ENCODE measurements at regions not wholly inside any gene's neighbourhood (a gene's known extent, or its start where the extent isn't known, plus 50 kb on each side); places are given as distances from the start of the nearest gene placed in this dataset.

GRCh38 chr13:37491661-37492060 lies 106.9 kb downstream of the POSTN start:
- no peak for TF ChIP-seq USF1 (IDR thresholded peaks at IDR 0.05)
- no peak for TF ChIP-seq REST (IDR thresholded peaks at IDR 0.05; ENCODE audit: low read depth)
- TF ChIP-seq NFIC (IDR thresholded peaks at IDR 0.05): no peak
- TF ChIP-seq FOXM1 (IDR thresholded peaks at IDR 0.05; ENCODE audit: borderline replicate concordance, low read depth): no peak
- no peak for TF ChIP-seq TAF1 (IDR thresholded peaks at IDR 0.05; ENCODE audit: low read depth)
- TF ChIP-seq MAX (IDR thresholded peaks at IDR 0.05): no peak
- no peak for TF ChIP-seq RAD21 (IDR thresholded peaks at IDR 0.05; ENCODE audit: low read depth)
- TF ChIP-seq TEAD4 (IDR thresholded peaks at IDR 0.05): no peak

GRCh38 chr13:37490176-37490779 lies 108.3 kb downstream of the POSTN start:
- TF ChIP-seq TEAD4 (IDR thresholded peaks at IDR 0.05) (no peak), CREB1 (IDR thresholded peaks at IDR 0.05; ENCODE audit: low read depth) (no peak), CEBPB (IDR thresholded peaks at IDR 0.05) (no peak), RAD21 (IDR thresholded peaks at IDR 0.05; ENCODE audit: low read depth) (no peak), ZBTB7A (IDR thresholded peaks at IDR 0.05; ENCODE audit: low read depth) (no peak), FOXM1 (IDR thresholded peaks at IDR 0.05; ENCODE audit: borderline replicate concordance, low read depth) (no peak)

GRCh38 chr13:37488726-37489125 lies 109.8 kb downstream of the POSTN start:
- TF ChIP-seq RAD21 (IDR thresholded peaks at IDR 0.05; ENCODE audit: low read depth) (no peak), NFIC (IDR thresholded peaks at IDR 0.05) (no peak), REST (IDR thresholded peaks at IDR 0.05; ENCODE audit: low read depth) (no peak), TEAD4 (IDR thresholded peaks at IDR 0.05) (no peak), CEBPB (IDR thresholded peaks at IDR 0.05) (no peak), EGR1 (IDR thresholded peaks at IDR 0.05) (no peak), TCF12 (IDR thresholded peaks at IDR 0.05; ENCODE audit: low read depth) (no peak)

- TF ChIP-seq MAX (IDR thresholded peaks at IDR 0.05): no peak
- no peak for TF ChIP-seq FOXM1 (IDR thresholded peaks at IDR 0.05; ENCODE audit: borderline replicate concordance, low read depth)
- TF ChIP-seq TEAD4 (IDR thresholded peaks at IDR 0.05): no peak
- TF ChIP-seq EP300 (IDR thresholded peaks at IDR 0.05; ENCODE audit: borderline replicate concordance): no peak
- TF ChIP-seq USF1 (IDR thresholded peaks at IDR 0.05): no peak
- TF ChIP-seq REST (IDR thresholded peaks at IDR 0.05; ENCODE audit: low read depth): no peak
- no peak for TF ChIP-seq CREB1 (IDR thresholded peaks at IDR 0.05; ENCODE audit: low read depth)
- no peak for TF ChIP-seq CEBPB (IDR thresholded peaks at IDR 0.05)
- no peak for TF ChIP-seq TCF12 (IDR thresholded peaks at IDR 0.05; ENCODE audit: low read depth)
- no peak for TF ChIP-seq YY1 (IDR thresholded peaks at IDR 0.05; ENCODE audit: low read depth)
- no peak for TF ChIP-seq EGR1 (IDR thresholded peaks at IDR 0.05)
- TF ChIP-seq RAD21 (IDR thresholded peaks at IDR 0.05; ENCODE audit: low read depth): no peak
These were observed 112.3 kb downstream of the POSTN start for GRCh38 chr13:37486171-37486681.

GRCh38 chr13:37485756-37486155 lies 112.8 kb downstream of the POSTN start:
- TF ChIP-seq TEAD4 (IDR thresholded peaks at IDR 0.05) (no peak), RAD21 (IDR thresholded peaks at IDR 0.05; ENCODE audit: low read depth) (no peak), CEBPB (IDR thresholded peaks at IDR 0.05) (no peak)

All from Ishikawa (cell line).